ENCODE measurements at regions not wholly inside any gene's neighbourhood (a gene's known extent, or its start where the extent isn't known, plus 50 kb on each side); places are given as distances from the start of the nearest gene placed in this dataset.

DNA sequence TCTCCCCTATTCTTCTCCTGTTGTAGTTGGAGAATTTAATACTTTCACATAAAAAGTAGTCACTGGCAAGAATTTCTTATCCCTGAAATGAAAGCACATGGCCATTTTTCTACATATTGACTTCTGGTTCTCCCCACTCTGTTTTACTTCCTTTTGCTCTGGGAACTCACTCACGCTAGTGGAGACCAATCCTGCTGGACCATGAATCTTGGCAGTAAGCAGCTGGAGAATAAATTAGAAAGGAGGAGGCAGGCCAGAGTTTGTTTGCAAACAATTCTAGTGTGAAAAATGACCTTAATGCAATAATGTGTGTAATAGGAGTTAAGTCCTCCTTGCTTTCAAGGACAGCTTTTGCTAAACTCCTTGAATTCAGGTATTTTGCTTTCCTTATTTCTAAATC is 412.3 kb upstream of the CHORDC1 start:
- dilution Hi-C loops (cut with MboI; ENCODE audit: extremely low pct_ligation_motif_present, low sequenced_read_pairs) (no loop called here), intact Hi-C loops (cut with micrococcal nuclease) (loop anchor here (5.0 to 10.0 kb wide), 2 partner anchors 320 to 827 kb away; no protein-coding TSS in a partner anchor)
- POLR2A ChIA-PET: no interaction called here

GRCh38 chr11:90630176-90630575 is 407.3 kb upstream of the CHORDC1 start:
- Histone ChIP-seq H3K4me2 (ENCODE audit: insufficient read depth, low read length) (no peak overlapping the region), H3K9ac (replicated peaks; ENCODE audit: extremely low read depth, insufficient read depth, low read length) (no peak overlapping the region), H3K9me1 (replicated peaks; ENCODE audit: control insufficient read depth, extremely low read depth, insufficient read depth, low read length) (no peaks in the 10 kb centered on the region), H3K79me2 (ENCODE audit: control insufficient read depth, insufficient read depth, low read length) (no peaks in the 10 kb centered on the region), H3K4me1 (ENCODE audit: control insufficient read depth, extremely low read depth, insufficient read depth, low read length) (no peaks in the 10 kb centered on the region), H4K20me1 (replicated peaks; ENCODE audit: control insufficient read depth, extremely low read depth, insufficient read depth, low read length) (no peaks in the 10 kb centered on the region), H3K27me3 (ENCODE audit: control insufficient read depth in 2 of 2, insufficient read depth in 2 of 2, low read length in 2 of 2) (no peaks in the 10 kb centered on the region), H2AFZ (ENCODE audit: low read depth, low read length) (no peak overlapping the region), H3K36me3 (ENCODE audit: control insufficient read depth in 2 of 2, extremely low read depth in 1 of 2, insufficient read depth in 2 of 2, low read length in 2 of 2) (no peaks in the 10 kb centered on the region), H3K4me3 (replicated peaks in 1 of 3; ENCODE audit: insufficient read depth in 1 of 3, low read depth in 1 of 3, low read length in 3 of 3) (no peak overlapping the region), H3K9me3 (replicated peaks; ENCODE audit: control insufficient read depth, insufficient read depth, low read length) (no peaks in the 10 kb centered on the region), H3K27ac (ENCODE audit: insufficient read depth, low read depth, low read length) (no peak overlapping the region)
- DNase-seq (ENCODE audit: low read depth, low spot score) (no peak), FAIRE-seq (no peak)
- CTCF ChIA-PET: no interaction called here
- intact Hi-C loops (cut with micrococcal nuclease): loop anchor here (10.0 kb wide), 1 partner anchor 325 kb away; no protein-coding TSS in a partner anchor
- POLR2A ChIA-PET: no interaction called here
- dilution Hi-C loops (cut with MboI; ENCODE audit: extremely low pct_ligation_motif_present, low sequenced_read_pairs): no loop called here
- no peak for TF ChIP-seq JUN (IDR thresholded peaks at IDR 0.05; ENCODE audit: borderline replicate concordance, insufficient read depth, insufficient read length, low read depth)
- no peak for TF ChIP-seq MYC (IDR thresholded peaks at IDR 0.05; ENCODE audit: low read depth, low read length)
- no peak for TF ChIP-seq POLR2A (IDR thresholded peaks at IDR 0.05; ENCODE audit: low read depth, low read length)
- TF ChIP-seq FOS (IDR thresholded peaks at IDR 0.05; ENCODE audit: borderline replicate concordance, insufficient read depth, low read length): no peak
- no peak for TF ChIP-seq EZH2 (IDR thresholded peaks at IDR 0.05; ENCODE audit: borderline replicate concordance, low read depth, low read length, severe bottlenecking)
- TF ChIP-seq, protein P1, sequence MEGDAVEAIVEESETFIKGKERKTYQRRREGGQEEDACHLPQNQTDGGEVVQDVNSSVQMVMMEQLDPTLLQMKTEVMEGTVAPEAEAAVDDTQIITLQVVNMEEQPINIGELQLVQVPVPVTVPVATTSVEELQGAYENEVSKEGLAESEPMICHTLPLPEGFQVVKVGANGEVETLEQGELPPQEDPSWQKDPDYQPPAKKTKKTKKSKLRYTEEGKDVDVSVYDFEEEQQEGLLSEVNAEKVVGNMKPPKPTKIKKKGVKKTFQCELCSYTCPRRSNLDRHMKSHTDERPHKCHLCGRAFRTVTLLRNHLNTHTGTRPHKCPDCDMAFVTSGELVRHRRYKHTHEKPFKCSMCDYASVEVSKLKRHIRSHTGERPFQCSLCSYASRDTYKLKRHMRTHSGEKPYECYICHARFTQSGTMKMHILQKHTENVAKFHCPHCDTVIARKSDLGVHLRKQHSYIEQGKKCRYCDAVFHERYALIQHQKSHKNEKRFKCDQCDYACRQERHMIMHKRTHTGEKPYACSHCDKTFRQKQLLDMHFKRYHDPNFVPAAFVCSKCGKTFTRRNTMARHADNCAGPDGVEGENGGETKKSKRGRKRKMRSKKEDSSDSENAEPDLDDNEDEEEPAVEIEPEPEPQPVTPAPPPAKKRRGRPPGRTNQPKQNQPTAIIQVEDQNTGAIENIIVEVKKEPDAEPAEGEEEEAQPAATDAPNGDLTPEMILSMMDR (IDR thresholded peaks at IDR 0.05; ENCODE audit: extremely low read depth in 1 of 2, insufficient read depth in 1 of 2, low read depth in 1 of 2, low read length in 2 of 2): no peak
- TF ChIP-seq POLR2AphosphoS5 (IDR thresholded peaks at IDR 0.05; ENCODE audit: insufficient read depth, low read depth, low read length): no peak
- TF ChIP-seq, protein P2, sequence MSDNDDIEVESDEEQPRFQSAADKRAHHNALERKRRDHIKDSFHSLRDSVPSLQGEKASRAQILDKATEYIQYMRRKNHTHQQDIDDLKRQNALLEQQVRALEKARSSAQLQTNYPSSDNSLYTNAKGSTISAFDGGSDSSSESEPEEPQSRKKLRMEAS (IDR thresholded peaks at IDR 0.05; ENCODE audit: insufficient read depth, insufficient read length): no peak
- TF ChIP-seq GATA2 (IDR thresholded peaks at IDR 0.05; ENCODE audit: insufficient read depth, insufficient read length, low read depth, low read length): no peak
- BruUV-seq (replicated peaks): no TSS peak

More for the DNA sequence above, 412.3 kb upstream of the CHORDC1 start:
- Histone ChIP-seq H3K79me2 (ENCODE audit: control insufficient read depth, insufficient read depth, low read length) (no peaks in the 10 kb centered on the region), H3K4me2 (ENCODE audit: insufficient read depth, low read length) (no peak overlapping the region), H3K9ac (replicated peaks; ENCODE audit: extremely low read depth, insufficient read depth, low read length) (no peak overlapping the region), H4K20me1 (replicated peaks; ENCODE audit: control insufficient read depth, extremely low read depth, insufficient read depth, low read length) (no peaks in the 10 kb centered on the region), H3K9me1 (replicated peaks; ENCODE audit: control insufficient read depth, extremely low read depth, insufficient read depth, low read length) (no peaks in the 10 kb centered on the region), H3K4me3 (replicated peaks in 1 of 3; ENCODE audit: insufficient read depth in 1 of 3, low read depth in 1 of 3, low read length in 3 of 3) (no peak overlapping the region), H3K36me3 (ENCODE audit: control insufficient read depth in 2 of 2, extremely low read depth in 1 of 2, insufficient read depth in 2 of 2, low read length in 2 of 2) (no peaks in the 10 kb centered on the region), H3K9me3 (replicated peaks; ENCODE audit: control insufficient read depth, insufficient read depth, low read length) (no peaks in the 10 kb centered on the region), H3K27ac (ENCODE audit: insufficient read depth, low read depth, low read length) (no peak overlapping the region), H3K4me1 (ENCODE audit: control insufficient read depth, extremely low read depth, insufficient read depth, low read length) (no peaks in the 10 kb centered on the region), H3K27me3 (ENCODE audit: control insufficient read depth in 2 of 2, insufficient read depth in 2 of 2, low read length in 2 of 2) (no peaks in the 10 kb centered on the region), H2AFZ (ENCODE audit: low read depth, low read length) (no peak overlapping the region)
- TF ChIP-seq, protein P2 (IDR thresholded peaks at IDR 0.05; ENCODE audit: insufficient read depth, insufficient read length): no peak
- TF ChIP-seq, protein P1 (IDR thresholded peaks at IDR 0.05; ENCODE audit: extremely low read depth in 1 of 2, insufficient read depth in 1 of 2, low read depth in 1 of 2, low read length in 2 of 2): no peak
- TF ChIP-seq POLR2A (IDR thresholded peaks at IDR 0.05; ENCODE audit: low read depth, low read length) (no peak), EZH2 (IDR thresholded peaks at IDR 0.05; ENCODE audit: borderline replicate concordance, low read depth, low read length, severe bottlenecking) (no peak)
- CTCF ChIA-PET: no interaction called here
- FAIRE-seq (no peak), DNase-seq (ENCODE audit: low read depth, low spot score) (no peak)
- BruUV-seq (replicated peaks): no TSS peak

Measured in endothelial cell of umbilical vein (primary cell).